GM12872 (cell line): ENCODE measurements at regions not wholly inside any gene's neighbourhood (a gene's known extent, or its start where the extent isn't known, plus 50 kb on each side); places are given as distances from the start of the nearest gene placed in this dataset.

Experiments used
- TF ChIP-seq, protein P1 (sequence below): IDR thresholded peaks from 3 replicates; pipeline ENCODE4 v1.5.1; 2011; ENCODE audit warnings: low read depth, mild to moderate bottlenecking, low read length, moderate library complexity; ENCODE audit not compliant: insufficient read depth

DNA sequence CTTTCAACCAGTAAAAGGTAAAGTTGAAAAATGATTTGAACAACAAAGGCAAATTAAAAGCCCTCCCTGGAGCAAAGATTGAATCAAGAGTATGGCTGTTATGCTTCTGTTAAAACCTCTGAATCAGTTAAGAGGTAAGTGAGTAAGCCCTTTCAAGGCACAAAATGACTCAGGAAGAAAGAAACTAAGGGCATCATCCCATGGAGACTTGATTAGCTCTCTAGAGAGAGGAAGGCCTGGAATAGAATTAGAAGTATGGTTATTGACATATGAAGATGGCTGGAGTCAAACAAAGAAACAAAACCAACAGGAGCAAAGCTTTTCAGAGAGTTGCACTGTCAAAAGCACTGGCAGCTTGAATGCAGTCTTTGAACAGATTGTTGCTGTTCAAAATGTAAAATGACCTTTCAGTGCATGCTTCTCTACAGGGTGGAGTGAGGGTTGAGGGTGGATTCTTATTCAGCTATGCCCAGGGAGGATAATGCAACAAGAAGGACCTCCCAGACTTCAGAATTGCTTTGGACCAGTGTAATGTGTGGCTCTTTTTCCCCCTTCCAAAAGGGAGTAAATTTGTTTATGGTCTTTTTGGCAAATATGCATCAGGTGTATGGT is 365.5 kb downstream of the GBA3 start:
- TF ChIP-seq, protein P1, sequence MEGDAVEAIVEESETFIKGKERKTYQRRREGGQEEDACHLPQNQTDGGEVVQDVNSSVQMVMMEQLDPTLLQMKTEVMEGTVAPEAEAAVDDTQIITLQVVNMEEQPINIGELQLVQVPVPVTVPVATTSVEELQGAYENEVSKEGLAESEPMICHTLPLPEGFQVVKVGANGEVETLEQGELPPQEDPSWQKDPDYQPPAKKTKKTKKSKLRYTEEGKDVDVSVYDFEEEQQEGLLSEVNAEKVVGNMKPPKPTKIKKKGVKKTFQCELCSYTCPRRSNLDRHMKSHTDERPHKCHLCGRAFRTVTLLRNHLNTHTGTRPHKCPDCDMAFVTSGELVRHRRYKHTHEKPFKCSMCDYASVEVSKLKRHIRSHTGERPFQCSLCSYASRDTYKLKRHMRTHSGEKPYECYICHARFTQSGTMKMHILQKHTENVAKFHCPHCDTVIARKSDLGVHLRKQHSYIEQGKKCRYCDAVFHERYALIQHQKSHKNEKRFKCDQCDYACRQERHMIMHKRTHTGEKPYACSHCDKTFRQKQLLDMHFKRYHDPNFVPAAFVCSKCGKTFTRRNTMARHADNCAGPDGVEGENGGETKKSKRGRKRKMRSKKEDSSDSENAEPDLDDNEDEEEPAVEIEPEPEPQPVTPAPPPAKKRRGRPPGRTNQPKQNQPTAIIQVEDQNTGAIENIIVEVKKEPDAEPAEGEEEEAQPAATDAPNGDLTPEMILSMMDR: no peak

- TF ChIP-seq, protein P1: no peak
These were observed 348.8 kb downstream of the GBA3 start for GRCh38 chr4:23041501-23041900.

DNA sequence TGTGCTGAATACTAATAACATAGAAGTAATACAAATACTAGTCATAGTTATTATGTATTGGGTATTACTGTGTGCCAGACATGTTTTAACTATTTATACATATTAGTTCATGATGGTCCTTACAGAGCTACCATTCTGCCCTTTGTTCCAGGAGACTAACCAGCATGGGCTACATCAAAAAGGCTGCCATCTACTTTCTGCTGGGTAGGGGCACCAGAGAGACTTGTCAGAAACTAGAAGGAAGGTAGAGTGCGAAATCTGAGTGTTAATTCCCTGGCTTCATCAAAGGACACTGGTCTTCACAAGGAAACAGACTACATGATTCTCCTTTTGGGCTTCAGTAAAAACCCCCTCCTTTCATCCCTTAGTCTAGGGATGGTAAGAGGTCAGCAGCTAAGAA is 347.8 kb downstream of the GBA3 start:
- TF ChIP-seq, protein P1: no peak

DNA sequence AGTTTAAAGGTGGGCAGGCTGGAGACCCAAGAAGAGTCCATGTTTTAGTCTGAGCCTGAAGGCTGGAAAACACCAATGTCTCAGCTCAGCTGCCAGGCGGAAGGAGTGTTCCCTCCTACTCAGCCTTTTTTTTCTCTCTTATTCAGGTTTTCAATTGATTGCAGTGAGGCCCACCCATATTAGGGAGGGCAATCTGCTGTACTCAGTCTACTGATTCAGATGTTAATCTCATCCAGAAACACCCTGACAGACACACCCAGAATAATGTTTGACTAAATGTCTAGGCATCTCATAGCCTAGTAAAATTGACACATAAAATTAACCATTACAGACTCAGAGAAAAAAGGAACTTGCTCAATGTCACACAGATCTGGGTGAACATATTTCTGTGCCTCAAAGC is 347.1 kb downstream of the GBA3 start:
- TF ChIP-seq, protein P1: no peak

DNA sequence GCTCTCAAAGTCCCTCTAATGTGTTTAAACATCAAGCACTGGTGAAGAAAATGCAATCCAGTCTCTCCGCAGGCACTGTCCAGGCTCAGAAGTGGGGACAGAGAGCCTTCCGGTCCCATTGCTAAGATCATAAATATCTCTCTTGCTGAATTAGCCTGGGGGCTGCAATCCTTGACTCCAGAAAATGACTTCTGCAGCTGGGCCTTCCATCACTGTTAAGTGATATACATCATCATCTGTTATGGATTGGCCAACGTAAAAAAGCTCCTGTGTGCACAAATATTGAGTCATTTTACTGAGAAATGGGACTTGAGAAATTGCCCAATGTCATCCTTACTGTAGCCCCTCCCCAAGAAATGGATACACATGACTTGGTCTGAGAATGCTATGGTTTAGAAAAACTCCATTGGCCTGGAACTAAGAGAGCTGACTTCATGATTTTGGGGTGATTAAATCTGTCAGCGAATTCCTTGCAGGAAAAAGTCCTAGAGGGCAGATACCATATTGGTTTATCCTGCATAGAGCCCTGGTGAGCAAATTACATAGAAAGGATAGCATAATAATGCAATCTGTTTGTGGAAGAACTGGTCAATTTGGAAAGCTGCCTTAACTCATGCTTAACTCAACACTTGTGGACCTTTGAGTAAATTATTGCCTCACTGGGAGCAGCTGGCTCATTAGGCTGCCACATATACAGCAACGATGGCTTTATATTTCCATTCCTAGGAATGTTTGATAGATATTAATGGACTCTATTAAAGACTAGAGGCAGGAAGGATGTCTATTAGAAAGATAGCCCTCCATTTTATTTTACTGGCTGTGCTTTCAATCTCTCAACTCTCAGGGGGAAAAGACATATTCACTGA is 346.1 kb downstream of the GBA3 start:
- TF ChIP-seq, protein P1: no peak

DNA sequence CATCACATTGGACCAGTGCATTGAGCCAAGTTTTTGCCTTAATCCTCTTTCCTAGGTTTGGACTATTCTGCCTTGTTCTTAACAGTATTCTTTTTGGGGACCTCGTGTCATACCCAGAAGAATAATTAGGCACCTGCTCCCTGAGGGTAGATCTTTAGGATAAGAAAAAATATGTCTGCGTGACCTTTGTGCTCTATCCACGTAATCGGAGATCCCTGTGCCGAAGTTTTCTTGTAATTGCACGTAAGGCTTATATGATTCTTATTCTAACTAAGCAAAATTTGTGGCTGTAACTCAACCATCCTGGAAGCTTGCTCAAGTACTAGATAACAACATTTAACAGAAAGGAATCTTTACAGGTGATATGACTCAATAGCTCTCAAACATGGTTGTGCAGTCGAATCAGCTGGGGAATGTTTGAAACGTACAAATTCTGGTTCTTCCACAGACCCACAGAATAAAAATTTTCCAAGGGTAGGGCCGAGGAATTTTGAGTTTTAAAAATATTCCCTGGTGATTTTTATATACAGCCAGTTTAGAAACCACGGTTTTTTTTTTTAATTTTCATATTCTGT is 344.3 kb downstream of the GBA3 start:
- TF ChIP-seq, protein P1: no peak

- TF ChIP-seq, protein P1: no peak
These were observed 343.8 kb downstream of the GBA3 start for GRCh38 chr4:23036503-23036902.
